Uterus (tissue), 3 donors: ENCODE measurements at regions not wholly inside any gene's neighbourhood (a gene's known extent, or its start where the extent isn't known, plus 50 kb on each side); places are given as distances from the start of the nearest gene placed in this dataset.
A peak's percentile ranks its signal among the peaks of the same experiment; 100 is the strongest.

ENCODE experiments used
- DNase-seq, 2 donors: peaks; one replicate each; pipeline ENCODE4 v3.0.0-alpha.2; 2019 to 2020
- H3K27ac ChIP-seq, 2 donors: fragments of 200-600 bp; sonication (generic); 1 replicate in 1 of 2; 2 replicates in 1 of 2; pipeline ENCODE4 v1.5.1; 2016 to 2018
- H3K27me3 ChIP-seq, 2 donors: fragments of 200-600 bp; sonication (generic); one replicate each; pipeline ENCODE4 v1.5.1; 2018 to 2019; ENCODE audit warnings: control low read depth in 1 of 2
- H3K36me3 ChIP-seq, 2 donors: fragments of 200-600 bp; sonication (generic); one replicate each; pipeline ENCODE4 v1.5.1; 2019; ENCODE audit warnings: control low read depth in 1 of 2
- H3K4me1 ChIP-seq, 2 donors: fragments of 200-600 bp; sonication (generic); one replicate each; pipeline ENCODE4 v1.5.1; 2018 to 2019; ENCODE audit warnings: control low read depth in 1 of 2
- H3K4me3 ChIP-seq, 2 donors: fragments of 200-600 bp; sonication (generic); 1 replicate in 1 of 2; 2 replicates in 1 of 2; pipeline ENCODE4 v1.5.1; 2018 to 2019; ENCODE audit warnings: mild to moderate bottlenecking in 1 of 2
- H3K9me3 ChIP-seq, 2 donors: fragments of 200-600 bp; sonication (generic); one replicate each; pipeline ENCODE4 v1.5.1; 2019; ENCODE audit warnings: control low read depth in 1 of 2
- CTCF ChIP-seq, 4 experiments: fragments of 200-600 bp in 2 of 4; fragments of 450-650 bp in 2 of 4; sonication (generic) in 2 of 4; IDR thresholded peaks; one replicate each; pipeline ENCODE4 v1.5.1; 2016 to 2019; ENCODE audit warnings: antibody characterized with exemption in 4 of 4, mild to moderate bottlenecking in 2 of 4, moderate library complexity in 1 of 4
- POLR2A ChIP-seq, 2 donors: fragments of 450-650 bp; IDR thresholded peaks; one replicate each; pipeline ENCODE4 v1.6.1; 2016; ENCODE audit warnings: antibody characterized with exemption in 2 of 2, mild to moderate bottlenecking in 1 of 2, moderate library complexity in 1 of 2
- intact Hi-C: fragments of 100-400 bp; cut with DNase I; formaldehyde crosslinking; loops from one replicate; pipeline ENCODE4 v1.15.1; 2023; ENCODE audit warnings: low total_unique reads
- donor health status: DM: yes; HTN: yes; CAD: no.

DNA sequence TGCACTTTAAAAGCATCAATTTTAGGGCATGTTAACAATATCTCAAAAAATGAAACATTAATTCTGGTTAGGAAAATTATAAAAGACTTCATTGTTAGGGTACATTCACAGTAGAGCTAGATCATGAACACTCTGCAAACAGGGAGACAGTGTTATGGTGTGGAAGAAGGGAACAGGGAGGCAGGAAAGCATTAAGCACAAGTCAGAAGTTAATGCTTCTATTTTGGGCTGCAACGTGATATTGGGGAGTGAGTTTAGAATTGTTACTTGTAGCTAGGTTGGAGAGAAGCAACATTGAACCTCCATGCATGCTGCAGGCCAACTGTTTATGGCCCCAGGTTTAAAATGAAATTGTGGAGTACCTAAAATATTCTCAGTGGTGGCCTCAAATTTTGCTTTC, 278.1 kb upstream of the NMUR2 start:
- no peaks in the 10 kb centered on the region for H3K36me3 ChIP-seq

DNA sequence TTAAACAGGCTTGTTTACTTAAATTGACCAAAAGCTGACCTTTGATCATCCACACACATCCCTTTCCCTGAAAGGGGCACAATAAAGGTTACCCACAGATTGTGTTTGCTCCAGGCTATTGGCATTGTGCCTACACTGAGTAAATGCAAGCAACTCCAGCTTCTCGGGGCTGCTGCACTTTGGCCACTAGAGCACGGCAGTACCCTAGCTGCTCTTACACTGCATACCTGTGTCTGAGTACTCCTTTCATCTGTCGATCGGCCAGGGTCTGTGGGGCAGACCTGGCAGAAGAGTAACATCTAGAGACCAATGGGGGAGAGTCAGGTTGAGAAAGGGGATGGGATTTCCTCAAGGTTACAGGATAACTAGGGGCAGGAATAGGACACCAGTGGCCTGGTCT, 281.9 kb upstream of the NMUR2 start:
- H3K36me3 ChIP-seq, result no peaks in the 10 kb centered on the region
- H3K9me3 ChIP-seq, result no peaks in the 10 kb centered on the region
- no peak for DNase-seq
- H3K27ac ChIP-seq, result no peak overlapping the region
- no peak for TF ChIP-seq POLR2A (IDR thresholded peaks at IDR 0.05)
- TF ChIP-seq CTCF (IDR thresholded peaks at IDR 0.05), result no peak
- intact Hi-C loops, result no loop called here
- H3K27me3 ChIP-seq, result no peaks in the 10 kb centered on the region
- no peaks in the 10 kb centered on the region for H3K4me1 ChIP-seq
- H3K4me3 ChIP-seq, result no peak overlapping the region

More for the DNA sequence above, 278.1 kb upstream of the NMUR2 start:
- H3K9me3 ChIP-seq, result no peaks in the 10 kb centered on the region
- no peak overlapping the region for H3K4me3 ChIP-seq
- TF ChIP-seq CTCF (IDR thresholded peaks at IDR 0.05) (no peak), POLR2A (IDR thresholded peaks at IDR 0.05) (no peak)
- no peaks in the 10 kb centered on the region for H3K4me1 ChIP-seq
- no peak for DNase-seq
- no peak overlapping the region for H3K27ac ChIP-seq
- intact Hi-C loops, result no loop called here
- H3K27me3 ChIP-seq, result no peaks in the 10 kb centered on the region

GRCh38 chr5:152688561-152689249, 283.6 kb upstream of the NMUR2 start:
- DNase-seq, result peak; percentile 18 to 25
- TF ChIP-seq POLR2A (IDR thresholded peaks at IDR 0.05) (no peak), CTCF (IDR thresholded peaks at IDR 0.05) (no peak)

GRCh38 chr5:152689250-152689711, 284.2 kb upstream of the NMUR2 start:
- TF ChIP-seq CTCF (IDR thresholded peaks at IDR 0.05) (no peak), POLR2A (IDR thresholded peaks at IDR 0.05) (no peak)
- Histone ChIP-seq H3K4me3 (no peak overlapping the region), H3K4me1 (no peaks in the 10 kb centered on the region), H3K27ac (no peak overlapping the region), H3K9me3 (no peaks in the 10 kb centered on the region), H3K27me3 (no peaks in the 10 kb centered on the region), H3K36me3 (no peaks in the 10 kb centered on the region)
- DNase-seq, result no peak
- intact Hi-C loops, result no loop called here

More at GRCh38 chr5:152688561-152689249, 283.6 kb upstream of the NMUR2 start:
- Histone ChIP-seq H3K36me3 (no peaks in the 10 kb centered on the region), H3K27me3 (no peaks in the 10 kb centered on the region), H3K27ac (no peak overlapping the region), H3K4me1 (no peaks in the 10 kb centered on the region), H3K4me3 (no peak overlapping the region), H3K9me3 (no peaks in the 10 kb centered on the region)
- intact Hi-C loops, result no loop called here

- Histone ChIP-seq H3K27ac (no peak overlapping the region), H3K9me3 (no peaks in the 10 kb centered on the region), H3K36me3 (no peaks in the 10 kb centered on the region), H3K4me3 (no peak overlapping the region), H3K4me1 (no peaks in the 10 kb centered on the region), H3K27me3 (no peaks in the 10 kb centered on the region)
- DNase-seq, result no peak
- TF ChIP-seq POLR2A (IDR thresholded peaks at IDR 0.05) (no peak), CTCF (IDR thresholded peaks at IDR 0.05) (no peak)
- intact Hi-C loops, result no loop called here
Observed at GRCh38 chr5:152694231-152694630, 289.2 kb upstream of the NMUR2 start.
